ENCODE measurements at regions not wholly inside any gene's neighbourhood (a gene's known extent, or its start where the extent isn't known, plus 50 kb on each side); places are given as distances from the start of the nearest gene placed in this dataset.

DNA sequence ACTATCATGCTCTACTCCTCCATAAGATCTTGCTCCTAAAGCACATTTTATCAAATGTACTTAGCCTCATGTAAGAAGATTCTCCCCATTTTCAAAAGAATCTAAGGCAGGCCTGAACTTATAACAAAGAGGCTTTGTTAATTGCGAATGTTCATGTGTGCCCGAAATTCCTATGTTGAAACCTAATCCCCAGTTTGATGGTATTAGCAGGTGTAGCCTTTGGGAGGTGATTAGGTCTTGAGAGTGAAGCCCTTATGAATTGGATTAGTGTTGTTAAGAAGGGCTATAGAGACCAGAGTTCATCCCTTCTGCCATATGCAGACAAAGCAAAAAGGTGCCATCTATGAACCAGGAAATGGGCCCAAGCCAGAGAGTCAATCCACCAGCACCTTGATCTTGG, 234.5 kb downstream of the PAX3 start:
- in situ Hi-C loops (cut with MboI; ENCODE audit: low sequenced_read_pairs) = loop anchor here (25.0 kb wide), 1 partner anchor 498 kb away; no protein-coding TSS in a partner anchor

DNA sequence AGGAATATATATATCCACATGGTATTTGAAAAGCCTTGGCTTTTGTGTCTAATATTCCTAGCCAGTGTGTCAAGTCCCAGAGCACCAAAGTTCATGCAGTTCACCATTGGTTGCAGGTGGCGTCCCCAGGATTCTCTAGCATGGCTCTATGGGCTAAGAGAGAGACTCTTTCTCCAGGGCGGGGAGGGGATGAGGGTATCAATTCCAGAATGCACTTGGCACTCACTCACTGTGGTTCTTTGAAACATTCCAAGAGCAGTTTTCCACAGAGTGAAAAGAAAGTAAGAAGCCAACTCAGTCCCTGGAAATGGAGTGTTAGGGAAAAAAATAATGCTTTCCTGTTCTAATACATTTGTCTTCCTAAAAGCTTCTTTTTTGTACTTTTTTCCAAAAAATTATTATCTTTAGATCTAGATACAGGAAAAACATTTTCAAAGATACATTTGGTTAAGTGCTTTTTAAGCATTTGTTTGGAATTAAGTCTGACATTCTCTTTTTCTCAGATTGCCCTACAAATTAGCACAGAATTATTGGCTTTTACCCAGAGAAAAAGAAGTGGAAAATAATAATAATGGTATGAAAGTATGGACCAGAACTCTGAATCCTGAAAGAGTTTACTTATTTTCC, 239.9 kb downstream of the PAX3 start:
- in situ Hi-C loops (cut with MboI; ENCODE audit: low sequenced_read_pairs) = loop anchor here (25.0 kb wide), 1 partner anchor 503 kb away; no protein-coding TSS in a partner anchor

DNA sequence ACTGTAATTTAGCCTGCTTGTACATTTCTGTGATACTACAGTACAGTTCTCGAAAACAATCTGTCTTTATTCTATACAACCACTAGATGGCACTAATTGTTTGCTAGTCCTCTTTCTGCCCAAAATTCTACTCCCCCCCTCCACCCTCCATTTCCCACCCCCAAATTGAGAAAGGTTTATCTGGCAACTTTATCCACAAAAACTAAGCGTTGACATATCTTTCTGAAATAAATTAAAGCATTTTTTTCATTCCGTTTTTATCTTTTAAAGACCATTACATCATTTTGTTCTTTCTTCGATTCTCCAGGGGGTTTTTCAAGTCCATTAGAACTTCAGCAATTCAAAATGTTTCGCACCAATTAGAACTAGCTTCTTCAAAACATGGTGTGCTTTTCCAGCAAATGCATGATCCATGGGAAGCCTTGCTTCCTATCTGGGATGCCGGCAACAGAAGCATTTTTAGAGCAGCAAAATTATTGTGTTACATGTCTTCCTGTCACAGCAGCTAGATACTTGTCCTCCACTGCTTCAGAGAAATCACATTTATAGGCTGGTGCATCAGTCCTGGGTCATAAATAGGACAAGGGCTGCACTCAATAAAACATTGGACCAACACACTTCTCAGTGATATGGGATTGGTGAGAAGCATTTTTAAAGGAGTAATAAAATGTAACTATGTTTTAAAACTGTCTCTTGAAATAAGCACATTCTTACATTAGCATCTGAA, 241.3 kb downstream of the PAX3 start:
- in situ Hi-C loops (cut with MboI; ENCODE audit: low sequenced_read_pairs) = loop anchor here (25.0 kb wide), 1 partner anchor 505 kb away; no protein-coding TSS in a partner anchor

DNA sequence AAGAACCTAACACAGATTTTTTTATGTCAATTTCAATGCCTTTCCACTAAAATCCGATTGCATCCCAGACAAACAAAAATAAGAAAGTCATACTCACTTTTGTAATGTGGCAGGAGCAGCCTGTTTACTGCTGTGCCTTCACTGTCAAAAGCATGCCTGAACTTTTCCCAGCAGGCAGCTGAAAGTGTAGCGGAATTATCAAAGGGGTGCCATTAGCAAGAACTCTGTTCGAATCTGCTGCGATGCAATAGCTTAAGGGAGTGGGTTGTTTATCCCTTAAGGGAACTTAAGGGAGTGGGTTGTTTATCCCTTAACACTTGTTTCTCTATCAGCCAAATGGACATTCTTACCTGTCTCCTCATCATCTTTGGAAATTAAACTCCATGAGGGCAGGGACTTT, 243.5 kb downstream of the PAX3 start:
- in situ Hi-C loops (cut with MboI; ENCODE audit: low sequenced_read_pairs) = loop anchor here (25.0 kb wide), 1 partner anchor 507 kb away; no protein-coding TSS in a partner anchor

DNA sequence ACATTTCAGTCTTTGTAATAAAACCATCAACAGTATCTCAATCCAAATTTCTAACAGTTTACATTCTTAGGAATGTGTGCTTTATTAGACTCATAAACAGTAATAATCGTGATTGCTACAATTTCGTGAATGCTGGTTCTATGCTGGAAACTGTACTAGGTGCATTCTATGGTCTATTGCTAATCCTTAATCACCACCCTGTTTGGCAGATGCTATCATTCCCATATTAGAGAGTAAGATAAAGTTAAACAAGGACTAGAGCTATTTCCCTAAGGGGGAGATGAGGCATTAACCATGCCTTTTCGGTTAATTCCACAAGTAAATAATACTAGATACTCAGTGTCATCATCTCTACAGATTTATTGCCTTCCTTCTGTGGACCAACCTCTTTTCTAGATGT, 244.0 kb downstream of the PAX3 start:
- in situ Hi-C loops (cut with MboI; ENCODE audit: low sequenced_read_pairs) = loop anchor here (25.0 kb wide), 1 partner anchor 507 kb away; no protein-coding TSS in a partner anchor

DNA sequence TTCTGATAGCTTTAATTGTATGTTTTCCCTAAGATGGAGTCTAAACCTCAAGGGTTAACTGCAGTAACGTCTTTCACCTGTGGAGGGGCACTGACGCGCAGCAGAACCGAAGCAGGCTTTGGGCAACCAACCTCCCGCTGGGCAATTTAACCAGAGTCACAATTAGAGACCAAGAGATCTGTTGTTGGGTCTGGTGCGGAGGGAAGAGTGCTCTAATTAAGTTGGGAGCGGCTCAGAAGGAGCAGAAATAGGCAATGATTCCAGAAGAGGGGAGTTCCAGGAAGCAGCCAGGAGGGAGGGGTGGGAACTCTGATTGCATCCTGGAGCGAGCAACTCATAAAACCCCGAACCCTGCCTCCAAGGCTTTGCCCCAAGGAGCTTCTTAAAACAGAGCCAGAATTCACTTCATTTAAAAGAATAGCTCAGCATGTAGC, 245.8 kb downstream of the PAX3 start:
- in situ Hi-C loops (cut with MboI; ENCODE audit: low sequenced_read_pairs) = loop anchor here (25.0 kb wide), 1 partner anchor 509 kb away; no protein-coding TSS in a partner anchor

DNA sequence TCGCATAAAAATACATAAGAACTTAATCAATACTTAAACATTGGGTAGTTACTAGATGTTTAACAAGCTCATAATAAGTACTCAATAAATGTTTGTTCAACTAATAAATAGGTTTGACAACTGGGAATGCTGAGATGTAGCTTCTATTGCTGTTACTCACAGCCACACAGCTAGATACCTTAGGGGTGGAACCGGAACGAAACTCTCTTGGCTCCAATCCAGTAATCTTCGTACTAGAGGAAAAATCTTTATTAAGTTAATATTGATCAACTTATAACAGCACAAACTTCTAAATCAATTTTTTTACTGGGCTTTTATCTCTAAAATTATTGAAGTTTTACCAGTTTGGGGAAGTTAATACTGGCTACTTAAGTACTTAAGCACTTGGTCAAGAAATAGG, 247.8 kb downstream of the PAX3 start:
- in situ Hi-C loops (cut with MboI; ENCODE audit: low sequenced_read_pairs) = loop anchor here (25.0 kb wide), 1 partner anchor 511 kb away; no protein-coding TSS in a partner anchor

DNA sequence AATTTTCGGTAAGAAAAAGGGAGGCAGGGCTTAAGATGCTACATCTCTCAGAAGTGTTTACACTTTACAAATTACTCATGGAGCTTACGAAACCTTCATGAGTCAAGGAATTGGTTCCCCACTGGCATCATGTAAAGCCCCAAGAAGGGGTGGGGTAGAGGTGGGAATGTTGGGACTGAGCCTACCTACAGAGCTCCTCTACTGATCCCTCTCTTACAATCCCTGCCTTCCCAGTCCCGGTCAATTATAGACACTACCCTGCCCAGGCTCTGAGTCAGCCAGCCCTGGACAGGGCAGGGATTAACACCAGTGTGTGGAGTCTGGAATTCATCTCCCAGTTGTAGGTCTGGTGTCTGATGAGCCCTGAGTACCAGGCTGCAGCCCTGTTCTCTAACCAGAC, 248.9 kb downstream of the PAX3 start:
- in situ Hi-C loops (cut with MboI; ENCODE audit: low sequenced_read_pairs) = loop anchor here (25.0 kb wide), 1 partner anchor 512 kb away; no protein-coding TSS in a partner anchor

DNA sequence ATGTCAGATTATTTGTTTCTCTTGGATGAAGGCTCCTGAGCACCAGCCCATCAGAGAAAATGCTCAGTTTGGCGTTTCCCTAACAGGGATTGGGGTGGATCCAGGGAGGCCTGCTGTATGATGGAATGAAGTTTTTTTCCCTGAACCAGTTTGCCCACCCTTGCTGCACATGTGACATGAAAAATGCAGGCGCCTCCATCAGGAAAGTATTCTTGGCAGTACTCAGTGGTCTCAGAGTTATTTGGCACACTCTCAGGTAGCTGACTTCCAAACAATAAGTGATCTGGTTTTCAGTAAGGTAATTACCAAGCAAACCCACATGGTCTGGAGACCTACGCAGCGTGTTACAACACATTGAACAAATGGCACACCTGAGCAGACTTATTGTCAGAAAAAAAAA, 254.9 kb downstream of the PAX3 start:
- in situ Hi-C loops (cut with MboI; ENCODE audit: low sequenced_read_pairs) = no loop called here

DNA sequence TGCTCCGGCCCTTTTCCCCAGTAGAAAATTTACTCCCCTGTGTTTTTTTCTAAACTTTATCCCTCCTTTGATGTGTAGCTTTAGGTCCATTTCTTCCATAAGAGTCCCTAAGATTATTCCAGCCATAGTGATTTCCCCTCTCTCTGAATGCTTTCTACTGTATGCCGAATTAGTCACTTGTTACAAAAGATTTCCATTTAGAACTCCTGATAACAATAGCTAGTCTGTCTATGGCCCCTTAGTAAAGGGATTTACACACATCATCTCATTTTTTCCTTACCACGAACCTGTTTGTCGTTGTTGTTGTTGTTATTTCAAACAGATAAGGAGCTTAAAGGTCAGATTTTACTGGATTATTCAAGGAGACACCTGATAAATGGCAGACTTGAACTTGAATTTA, 256.1 kb downstream of the PAX3 start:
- in situ Hi-C loops (cut with MboI; ENCODE audit: low sequenced_read_pairs) = no loop called here

DNA sequence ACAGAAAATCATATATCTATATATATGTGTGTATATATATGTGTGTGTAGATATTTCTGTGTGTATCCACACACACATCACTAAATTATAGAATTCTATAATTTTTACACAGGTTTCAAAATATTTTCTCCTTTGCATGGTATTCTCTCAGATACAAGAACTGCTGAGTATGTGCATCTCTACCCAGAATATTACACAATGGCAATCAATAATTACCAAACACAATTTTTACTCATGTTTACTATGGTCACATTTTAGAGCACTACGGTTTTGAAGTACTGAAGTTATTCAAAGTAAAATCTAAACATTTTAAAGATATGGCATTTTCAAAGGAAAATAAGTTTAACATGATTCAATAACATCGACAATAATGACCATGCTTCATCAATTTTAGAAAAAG, 258.5 kb downstream of the PAX3 start:
- in situ Hi-C loops (cut with MboI; ENCODE audit: low sequenced_read_pairs) = no loop called here

DNA sequence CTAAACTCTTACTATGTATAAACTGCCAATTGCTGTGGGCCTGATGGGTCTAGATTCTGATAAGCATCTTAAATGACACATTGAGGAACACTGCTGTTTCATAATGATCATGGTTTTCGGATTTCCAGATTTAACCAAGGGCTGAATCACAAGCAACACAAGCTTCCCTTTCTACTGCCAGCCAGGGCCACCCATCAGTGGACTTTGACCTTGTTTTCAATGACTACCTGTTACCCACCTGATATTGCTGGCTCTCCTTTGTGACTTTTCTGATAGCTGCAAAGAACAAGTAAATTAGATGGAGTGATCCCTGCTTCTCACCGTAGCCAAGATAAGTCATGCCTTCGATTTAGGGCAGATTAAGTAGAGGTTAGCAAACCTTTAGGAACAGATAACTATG, 259.0 kb downstream of the PAX3 start:
- in situ Hi-C loops (cut with MboI; ENCODE audit: low sequenced_read_pairs) = no loop called here

DNA sequence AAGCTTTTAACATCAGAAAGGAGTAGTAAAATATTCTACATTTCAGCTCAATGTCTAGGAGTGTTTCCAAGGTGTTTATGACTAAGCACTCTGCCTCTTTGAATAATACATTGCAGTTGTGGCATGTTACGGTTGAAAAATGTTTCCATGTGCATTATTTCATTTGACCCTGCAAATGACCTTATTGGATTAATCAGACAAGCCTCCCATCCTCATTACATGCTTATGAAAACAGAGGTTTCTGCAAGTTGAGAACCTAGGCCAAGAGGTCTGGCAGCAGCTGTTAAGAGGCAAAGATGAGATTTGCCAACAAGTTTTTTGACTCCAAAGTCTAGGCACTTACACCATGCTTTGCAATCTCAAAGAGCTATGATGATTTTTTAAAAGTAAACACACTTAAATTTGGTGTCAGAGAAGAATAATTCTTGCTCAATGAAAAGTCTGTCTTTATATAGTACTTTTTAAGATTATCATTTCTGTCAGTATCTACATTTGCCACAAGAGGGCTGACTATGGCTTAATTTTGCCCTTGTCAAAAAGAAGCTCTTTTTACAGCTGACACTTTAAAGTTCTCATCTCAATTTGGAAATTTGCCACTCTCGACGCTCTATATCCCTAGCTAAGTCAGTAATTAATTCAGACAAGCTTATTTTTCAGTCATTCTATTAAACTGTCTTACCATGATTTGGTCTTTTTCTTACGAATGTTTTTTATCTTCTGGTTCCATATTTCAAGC, 260.6 kb downstream of the PAX3 start:
- in situ Hi-C loops (cut with MboI; ENCODE audit: low sequenced_read_pairs) = no loop called here

DNA sequence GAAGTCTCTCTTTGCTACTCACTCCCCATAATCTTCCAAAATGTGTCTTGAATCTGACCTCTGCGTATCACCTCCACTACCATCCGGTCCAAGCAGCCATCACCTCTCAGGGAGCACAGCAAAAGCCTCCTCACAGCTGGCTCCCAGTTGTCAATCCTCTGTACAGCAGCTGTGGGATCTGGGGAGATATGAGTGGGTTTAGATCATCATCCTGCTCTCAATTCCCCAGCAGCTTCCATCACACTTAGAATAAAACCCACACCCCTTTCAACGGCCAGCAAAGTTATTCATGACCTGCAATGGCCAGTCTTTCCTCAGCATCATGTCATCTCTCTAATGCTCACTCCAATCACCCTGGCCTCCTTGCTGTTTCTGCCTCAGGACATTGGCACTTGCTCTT, 261.6 kb downstream of the PAX3 start:
- in situ Hi-C loops (cut with MboI; ENCODE audit: low sequenced_read_pairs) = no loop called here

DNA sequence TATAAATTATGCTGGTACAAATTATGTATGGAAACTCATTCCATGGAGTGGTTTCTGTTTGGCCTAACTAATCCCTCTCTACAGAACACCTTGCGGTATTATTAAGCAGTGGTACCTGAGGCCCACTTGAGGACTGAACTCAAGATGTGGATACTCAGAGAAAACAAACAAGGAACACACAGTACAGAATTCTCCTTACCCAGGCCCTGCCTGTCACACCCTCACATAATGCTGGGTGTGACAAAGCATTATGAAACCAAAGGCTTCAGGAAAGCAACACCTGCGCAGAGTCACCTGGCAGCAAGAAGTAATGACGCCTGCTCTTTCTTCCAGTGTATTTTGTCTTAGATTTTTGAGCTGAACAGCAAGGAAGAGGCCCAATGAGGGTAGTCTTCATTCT, 264.7 kb downstream of the PAX3 start:
- in situ Hi-C loops (cut with MboI; ENCODE audit: low sequenced_read_pairs) = no loop called here

DNA sequence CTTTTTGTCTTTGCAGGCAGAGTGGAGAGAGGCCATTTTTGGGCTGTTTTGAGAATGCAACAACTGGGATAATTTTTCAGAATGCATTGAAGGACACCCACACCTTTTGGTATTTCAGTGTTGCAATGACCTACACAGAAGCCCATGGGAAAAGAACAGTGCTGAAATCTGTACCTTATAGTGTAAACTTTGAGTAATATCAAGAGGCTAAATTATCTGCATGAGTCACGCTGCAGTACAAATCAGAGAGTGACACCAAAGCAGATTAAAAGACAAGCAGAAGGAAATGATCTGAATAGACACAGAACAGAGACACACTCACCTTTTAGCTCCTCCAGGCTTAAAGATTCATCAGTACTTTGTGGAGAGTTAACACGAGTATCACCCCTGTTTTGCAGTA, 265.3 kb downstream of the PAX3 start:
- in situ Hi-C loops (cut with MboI; ENCODE audit: low sequenced_read_pairs) = no loop called here

DNA sequence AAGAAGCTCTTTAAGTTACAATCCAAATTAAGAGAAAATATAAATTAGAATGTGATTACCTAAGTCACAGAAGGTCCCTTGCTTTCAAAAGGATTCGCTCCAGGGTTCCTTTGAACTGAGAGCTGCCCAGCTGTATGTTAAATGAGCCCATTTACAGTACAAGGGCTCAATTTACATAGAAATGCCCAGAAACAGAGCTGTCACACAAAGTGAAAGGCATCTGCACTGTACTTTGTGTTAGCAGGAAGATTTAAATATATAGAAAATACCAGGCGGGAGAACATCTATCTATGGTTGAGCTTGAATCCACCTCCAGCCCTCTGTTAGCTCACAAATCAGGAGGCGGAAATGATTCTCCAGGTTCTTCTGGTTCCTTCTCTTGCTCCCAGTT, 272.9 kb downstream of the PAX3 start:
- in situ Hi-C loops (cut with MboI; ENCODE audit: low sequenced_read_pairs) = no loop called here

DNA sequence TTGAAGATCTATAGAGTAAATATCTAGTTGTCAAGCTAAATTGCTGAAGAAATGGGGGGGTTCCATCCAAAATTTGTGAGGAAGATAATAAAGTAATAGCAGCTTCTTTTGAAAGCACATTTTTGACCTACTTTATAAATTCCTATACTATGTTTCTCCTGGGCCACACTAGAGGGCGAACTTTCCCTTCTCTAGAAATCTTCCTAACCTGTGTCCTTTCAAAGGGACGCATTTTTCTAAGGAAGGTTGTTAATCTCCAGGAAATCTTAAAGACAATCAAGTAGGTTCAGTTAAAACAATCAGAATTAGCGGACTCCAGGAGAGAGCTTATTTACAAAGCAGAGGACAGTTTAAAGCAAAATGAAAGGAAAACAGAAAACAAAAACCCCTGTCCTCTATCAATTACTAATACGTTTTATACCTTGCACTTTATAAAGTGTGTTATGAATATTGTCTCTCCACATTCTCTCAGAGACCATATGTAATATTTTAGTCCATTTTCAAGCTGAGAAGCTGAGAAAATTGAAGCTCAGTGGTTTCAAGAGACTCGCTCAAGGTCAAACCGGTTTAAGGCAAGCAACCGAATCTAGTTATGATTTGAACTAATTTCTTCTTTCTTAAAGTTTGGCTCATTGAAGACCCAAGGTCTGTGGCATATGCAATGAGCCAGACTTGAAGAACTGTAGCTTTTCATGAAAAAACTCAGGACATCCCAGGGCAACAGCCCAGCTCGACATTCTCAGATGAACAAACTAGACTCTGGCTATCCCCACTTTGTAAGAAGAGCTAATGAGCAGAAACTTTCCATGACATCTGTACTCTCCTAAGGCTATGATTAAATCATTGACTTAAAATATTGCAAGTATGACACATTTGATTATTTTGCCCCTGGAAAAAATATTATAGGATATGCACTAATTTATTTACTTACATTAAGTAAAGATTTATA, 273.6 kb downstream of the PAX3 start:
- in situ Hi-C loops (cut with MboI; ENCODE audit: low sequenced_read_pairs) = no loop called here

DNA sequence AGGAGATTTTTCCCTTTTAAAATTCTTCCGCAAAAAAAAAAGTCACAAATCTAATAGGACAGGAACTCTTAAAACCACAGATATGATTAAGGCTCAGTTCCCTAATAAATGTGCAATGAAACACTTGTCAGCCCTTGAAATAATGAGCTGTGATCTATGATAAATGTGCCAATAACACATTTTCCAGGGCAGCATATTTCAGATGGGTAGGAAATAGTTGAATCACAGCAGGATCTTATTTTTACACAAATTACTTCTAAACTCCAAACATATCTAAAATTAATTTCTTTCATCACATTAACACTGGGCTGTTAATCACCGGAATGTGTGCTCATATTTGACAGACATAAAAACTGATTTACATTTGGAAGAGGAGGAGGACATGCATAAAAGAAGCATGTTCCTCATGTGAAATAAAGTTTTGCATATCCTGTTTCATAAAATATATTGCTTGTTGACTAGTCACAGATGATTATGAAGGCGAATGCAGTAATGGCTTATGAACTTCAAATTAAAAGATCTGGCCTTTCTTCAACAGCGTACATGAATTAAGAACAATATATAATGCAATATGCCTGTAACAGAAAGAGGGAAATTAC, 281.4 kb downstream of the PAX3 start:
- in situ Hi-C loops (cut with MboI; ENCODE audit: low sequenced_read_pairs) = no loop called here

DNA sequence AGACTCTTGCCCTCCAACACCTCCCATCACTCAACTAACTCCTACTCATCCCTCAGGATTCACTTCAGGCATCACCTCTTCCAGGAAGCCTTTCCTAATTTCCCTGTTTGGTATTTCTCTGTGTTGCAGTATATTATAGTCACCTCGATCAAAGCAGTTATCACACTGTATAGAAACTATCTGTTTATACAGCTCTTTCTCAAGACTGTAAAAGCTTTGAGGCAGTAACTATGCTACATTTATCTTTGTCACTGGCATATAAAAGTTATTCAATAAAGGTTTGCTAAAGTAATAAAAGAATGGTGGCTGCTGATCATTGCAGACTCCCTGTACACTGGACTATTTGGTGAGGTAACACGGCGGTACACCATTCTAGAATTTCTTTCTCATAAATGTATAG, 284.9 kb downstream of the PAX3 start:
- in situ Hi-C loops (cut with MboI; ENCODE audit: low sequenced_read_pairs) = no loop called here
